Loucy (cell line): ENCODE measurements at regions not wholly inside any gene's neighbourhood (a gene's known extent, or its start where the extent isn't known, plus 50 kb on each side); places are given as distances from the start of the nearest gene placed in this dataset.

Experiments
- H2AFZ ChIP-seq: fragments of 200-600 bp; sonication (generic); 2 replicates; pipeline ENCODE4 v1.6.0; 2016; ENCODE audit warnings: antibody characterized with exemption, mild to moderate bottlenecking, low read length, moderate library complexity
- H3F3A ChIP-seq: fragments of 200-600 bp; 2 replicates; pipeline ENCODE4 v1.6.0; 2016; ENCODE audit warnings: antibody characterized with exemption, low read depth, mild to moderate bottlenecking
- H3K27me3 ChIP-seq: fragments of 200-600 bp; sonication (generic); 2 replicates; pipeline ENCODE4 v1.6.1; 2014; ENCODE audit warnings: low read length, mild to moderate bottlenecking; ENCODE audit not compliant: insufficient read depth, poor library complexity, severe bottlenecking
- H3K36me3 ChIP-seq: fragments of 200-600 bp; sonication (generic); 2 replicates; pipeline ENCODE4 v1.6.1; 2016; ENCODE audit warnings: low read length; ENCODE audit not compliant: insufficient read depth
- H3K4me1 ChIP-seq: fragments of 200-600 bp; sonication (generic); 2 replicates; pipeline ENCODE4 v1.5.1; 2014; ENCODE audit warnings: low read length, mild to moderate bottlenecking; ENCODE audit not compliant: insufficient read depth, poor library complexity, severe bottlenecking
- H3K4me2 ChIP-seq: fragments of 200-600 bp; sonication (generic); 2 replicates; pipeline ENCODE4 v1.6.0; 2014; ENCODE audit warnings: antibody characterized with exemption, low read length, low read depth, mild to moderate bottlenecking; ENCODE audit not compliant: poor library complexity, severe bottlenecking
- H3K4me3 ChIP-seq: fragments of 200-600 bp; sonication (generic); 2 replicates; pipeline ENCODE4 v1.5.1; 2014; ENCODE audit warnings: low read length, mild to moderate bottlenecking, mixed read lengths; ENCODE audit not compliant: poor library complexity, severe bottlenecking
- H3K79me2 ChIP-seq: fragments of 200-600 bp; sonication (generic); 2 replicates; pipeline ENCODE4 v1.6.1; 2014; ENCODE audit warnings: low read length; ENCODE audit not compliant: insufficient read depth
- H3K9ac ChIP-seq: fragments of 200-600 bp; sonication (generic); 2 replicates; pipeline ENCODE4 v1.6.0; 2014; ENCODE audit warnings: mild to moderate bottlenecking, low read depth, low read length, moderate library complexity; ENCODE audit not compliant: poor library complexity, severe bottlenecking
- H3K9me2 ChIP-seq: fragments of 200-600 bp; sonication (generic); replicated peaks from 2 replicates; pipeline ENCODE4 v1.6.1; 2016; ENCODE audit warnings: low read depth, low read length, mixed read lengths
- H3K9me3 ChIP-seq: fragments of 200-600 bp; sonication (generic); 2 replicates; pipeline ENCODE4 v1.6.1; 2014; ENCODE audit warnings: mild to moderate bottlenecking, antibody characterized with exemption, low read length, low read depth; ENCODE audit not compliant: insufficient read depth
- H4K20me1 ChIP-seq: fragments of 200-600 bp; sonication (generic); 2 replicates; pipeline ENCODE4 v1.6.0; 2014; ENCODE audit warnings: antibody characterized with exemption, low read length, mild to moderate bottlenecking; ENCODE audit not compliant: insufficient read depth, poor library complexity, severe bottlenecking
- EZH2phosphoT487 ChIP-seq: fragments of 200-600 bp; IDR thresholded peaks from 2 replicates; pipeline ENCODE4 v1.6.1; 2018; ENCODE audit warnings: antibody characterized with exemption, mild to moderate bottlenecking, moderate library complexity, borderline replicate concordance
- TF ChIP-seq, protein P1 (sequence below): fragments of 200-600 bp; sonication (generic); conservative IDR thresholded peaks from 2 replicates; pipeline ENCODE4 v1.5.1; 2014; ENCODE audit warnings: mild to moderate bottlenecking, antibody characterized with exemption, low read length

DNA sequence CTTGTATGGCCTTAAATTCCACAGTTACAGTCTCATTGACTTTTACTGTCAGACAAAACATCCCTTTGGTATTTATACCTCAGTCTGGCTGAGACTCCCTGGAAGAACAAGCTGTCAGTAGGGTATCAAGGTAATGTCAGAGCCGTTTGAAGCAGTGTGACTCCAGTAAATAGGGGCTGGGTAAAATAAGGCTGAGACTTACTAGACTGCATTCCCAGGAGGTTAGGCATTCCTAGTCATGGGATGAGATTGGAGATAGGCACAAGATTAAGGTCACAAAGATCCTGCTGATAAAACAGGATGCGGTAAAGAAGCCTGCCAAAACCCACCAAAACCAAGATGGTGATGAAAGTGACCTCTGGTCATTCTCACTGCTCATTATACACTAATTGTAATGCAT, 219.5 kb upstream of the SKOR2 start:
- no peaks in the 10 kb centered on the region for H3K9me3 ChIP-seq
- no peak overlapping the region for H3K4me2 ChIP-seq
- no peaks in the 10 kb centered on the region for H3K79me2 ChIP-seq
- H3K9me2 ChIP-seq = no peaks in the 10 kb centered on the region
- no peaks in the 10 kb centered on the region for H3K36me3 ChIP-seq
- TF ChIP-seq EZH2phosphoT487 = no peak
- TF ChIP-seq, protein P1, sequence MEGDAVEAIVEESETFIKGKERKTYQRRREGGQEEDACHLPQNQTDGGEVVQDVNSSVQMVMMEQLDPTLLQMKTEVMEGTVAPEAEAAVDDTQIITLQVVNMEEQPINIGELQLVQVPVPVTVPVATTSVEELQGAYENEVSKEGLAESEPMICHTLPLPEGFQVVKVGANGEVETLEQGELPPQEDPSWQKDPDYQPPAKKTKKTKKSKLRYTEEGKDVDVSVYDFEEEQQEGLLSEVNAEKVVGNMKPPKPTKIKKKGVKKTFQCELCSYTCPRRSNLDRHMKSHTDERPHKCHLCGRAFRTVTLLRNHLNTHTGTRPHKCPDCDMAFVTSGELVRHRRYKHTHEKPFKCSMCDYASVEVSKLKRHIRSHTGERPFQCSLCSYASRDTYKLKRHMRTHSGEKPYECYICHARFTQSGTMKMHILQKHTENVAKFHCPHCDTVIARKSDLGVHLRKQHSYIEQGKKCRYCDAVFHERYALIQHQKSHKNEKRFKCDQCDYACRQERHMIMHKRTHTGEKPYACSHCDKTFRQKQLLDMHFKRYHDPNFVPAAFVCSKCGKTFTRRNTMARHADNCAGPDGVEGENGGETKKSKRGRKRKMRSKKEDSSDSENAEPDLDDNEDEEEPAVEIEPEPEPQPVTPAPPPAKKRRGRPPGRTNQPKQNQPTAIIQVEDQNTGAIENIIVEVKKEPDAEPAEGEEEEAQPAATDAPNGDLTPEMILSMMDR = no peak
- no peaks in the 10 kb centered on the region for H3K4me1 ChIP-seq
- no peaks in the 10 kb centered on the region for H4K20me1 ChIP-seq
- H3K4me3 ChIP-seq = no peak overlapping the region
- H3K27me3 ChIP-seq = no peaks in the 10 kb centered on the region
- H2AFZ ChIP-seq = no peak overlapping the region
- H3F3A ChIP-seq = no peaks in the 10 kb centered on the region
- H3K9ac ChIP-seq = no peak overlapping the region

DNA sequence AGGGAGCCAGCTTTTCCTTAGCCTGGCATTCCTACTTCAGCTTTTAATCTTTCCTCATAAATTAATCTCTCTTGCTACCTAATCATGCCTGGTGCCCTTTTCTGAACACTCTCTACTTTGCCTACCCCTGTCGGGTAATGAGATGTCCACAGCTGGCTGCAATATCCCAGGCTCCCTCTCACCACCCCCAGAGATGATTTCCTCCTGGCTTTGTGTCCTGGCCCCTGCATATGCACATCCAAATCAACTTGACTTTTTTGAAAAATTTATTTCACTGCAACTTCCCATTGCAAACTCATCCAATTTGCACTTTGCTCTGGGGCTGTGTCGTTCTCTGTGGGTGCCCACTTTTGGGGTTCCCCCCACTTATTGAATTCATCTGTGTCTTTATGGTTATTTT, 218.1 kb upstream of the SKOR2 start:
- Histone ChIP-seq H3K4me2 (no peak overlapping the region), H2AFZ (no peak overlapping the region), H3K9ac (no peak overlapping the region), H4K20me1 (no peaks in the 10 kb centered on the region), H3K9me2 (no peaks in the 10 kb centered on the region), H3K27me3 (no peaks in the 10 kb centered on the region), H3K79me2 (no peaks in the 10 kb centered on the region), H3K9me3 (no peaks in the 10 kb centered on the region), H3K4me3 (no peak overlapping the region), H3K4me1 (no peaks in the 10 kb centered on the region), H3F3A (no peaks in the 10 kb centered on the region), H3K36me3 (no peaks in the 10 kb centered on the region)
- no peak for TF ChIP-seq EZH2phosphoT487

DNA sequence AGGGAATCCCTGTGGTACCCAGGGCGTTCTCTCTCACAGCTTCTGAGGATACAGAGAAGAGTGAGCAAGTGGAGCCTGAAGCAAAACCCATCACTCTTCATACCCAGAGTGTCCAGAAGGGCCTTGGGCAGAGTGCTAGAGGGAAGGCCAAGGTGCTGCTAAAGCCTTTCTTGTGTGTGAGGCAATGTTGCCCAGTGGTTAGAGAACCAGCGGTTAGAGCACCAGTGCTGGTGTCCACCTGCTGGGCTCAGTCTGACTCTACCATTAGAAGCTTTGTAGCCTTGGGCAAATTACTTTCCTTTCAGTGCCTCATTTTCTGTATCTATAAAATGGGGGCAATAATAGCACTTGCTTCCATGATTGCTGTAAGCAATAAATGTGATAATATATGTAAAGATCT, 210.5 kb upstream of the SKOR2 start:
- Histone ChIP-seq H3K9me2 (no peaks in the 10 kb centered on the region), H3K4me3 (no peak overlapping the region), H3K9me3 (no peaks in the 10 kb centered on the region), H3K4me2 (no peak overlapping the region), H3K79me2 (no peaks in the 10 kb centered on the region), H2AFZ (no peak overlapping the region), H4K20me1 (no peaks in the 10 kb centered on the region), H3K9ac (no peak overlapping the region), H3K36me3 (no peaks in the 10 kb centered on the region), H3F3A (no peaks in the 10 kb centered on the region), H3K4me1 (no peaks in the 10 kb centered on the region), H3K27me3 (no peaks in the 10 kb centered on the region)
- TF ChIP-seq, protein P1 = no peak
- TF ChIP-seq EZH2phosphoT487 = no peak

DNA sequence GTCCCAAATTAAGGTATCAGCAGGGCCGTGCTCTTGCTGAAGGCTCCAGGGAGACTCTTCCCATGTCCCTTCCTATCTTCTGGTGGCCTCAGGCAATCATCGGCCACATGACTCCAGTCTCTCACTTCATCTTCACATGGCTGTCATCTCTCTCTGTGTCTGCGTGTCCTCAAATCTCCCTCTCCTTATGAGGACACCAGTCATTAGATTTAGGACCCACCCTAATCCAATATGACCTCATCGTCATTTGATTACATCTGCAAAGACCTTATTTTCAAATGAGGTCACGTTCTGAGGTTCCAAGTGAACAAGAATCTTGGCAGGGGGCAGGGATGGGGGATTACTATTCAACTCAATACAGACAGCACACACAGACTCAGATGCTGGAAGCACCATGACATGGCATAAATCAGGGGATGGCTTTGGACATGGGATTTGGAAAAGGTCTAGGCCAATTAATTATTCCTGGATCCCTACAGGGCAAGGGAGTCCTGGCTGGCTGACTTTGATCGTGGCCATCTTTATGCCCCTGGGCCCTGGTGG, 210.0 kb upstream of the SKOR2 start:
- Histone ChIP-seq H3K4me1 (no peaks in the 10 kb centered on the region), H3K9me3 (no peaks in the 10 kb centered on the region), H2AFZ (no peak overlapping the region), H3K27me3 (no peaks in the 10 kb centered on the region), H3K79me2 (no peaks in the 10 kb centered on the region), H4K20me1 (no peaks in the 10 kb centered on the region), H3K4me2 (no peak overlapping the region), H3K4me3 (no peak overlapping the region), H3F3A (no peaks in the 10 kb centered on the region), H3K36me3 (no peaks in the 10 kb centered on the region), H3K9ac (no peak overlapping the region), H3K9me2 (no peaks in the 10 kb centered on the region)
- TF ChIP-seq, protein P1 = no peak
- no peak for TF ChIP-seq EZH2phosphoT487
